GM19438 (cell line): ENCODE measurements at regions not wholly inside any gene's neighbourhood (a gene's known extent, or its start where the extent isn't known, plus 50 kb on each side); places are given as distances from the start of the nearest gene placed in this dataset.

Source experiments
- ATAC-seq: cut with Tn5 transposase; IDR thresholded peaks from one replicate; pipeline ENCODE4 v1.9.1; 2021; ENCODE audit warnings: low read depth; ENCODE audit not compliant: unreplicated experiment

- no peak for ATAC-seq
Measured at GRCh38 chr4:90007494-90008167, 113.0 kb downstream of the MMRN1 start.

- no peak for ATAC-seq
Measured at GRCh38 chr4:90012918-90013317, 114.3 kb upstream of the CCSER1 start.

- ATAC-seq = no peak
Measured at GRCh38 chr4:90024519-90024918, 102.7 kb upstream of the CCSER1 start.

GRCh38 chr4:90025248-90025647 lies 101.9 kb upstream of the CCSER1 start:
- no peak for ATAC-seq

GRCh38 chr4:90027565-90027964 lies 99.6 kb upstream of the CCSER1 start:
- ATAC-seq = peak; percentile 79

- ATAC-seq = no peak
Measured at GRCh38 chr4:90028460-90028859, 98.7 kb upstream of the CCSER1 start.

GRCh38 chr4:90030202-90030601 lies 97.0 kb upstream of the CCSER1 start:
- no peak for ATAC-seq

GRCh38 chr4:90030953-90031352 lies 96.2 kb upstream of the CCSER1 start:
- no peak for ATAC-seq

- ATAC-seq = no peak
Measured at GRCh38 chr4:90039122-90039521, 88.1 kb upstream of the CCSER1 start.

- ATAC-seq = no peak
Measured at GRCh38 chr4:90051999-90052398, 75.2 kb upstream of the CCSER1 start.

- ATAC-seq = no peak
Measured at GRCh38 chr4:90057091-90057490, 70.1 kb upstream of the CCSER1 start.

GRCh38 chr4:90060039-90060438 lies 67.2 kb upstream of the CCSER1 start:
- ATAC-seq = no peak

GRCh38 chr4:90061881-90062280 lies 65.3 kb upstream of the CCSER1 start:
- ATAC-seq = no peak

- ATAC-seq = no peak
Measured at GRCh38 chr4:90064196-90064595, 63.0 kb upstream of the CCSER1 start.

GRCh38 chr4:90069151-90069550 lies 58.0 kb upstream of the CCSER1 start:
- ATAC-seq = no peak

- ATAC-seq = no peak
Measured at GRCh38 chr4:90071289-90072235, 55.6 kb upstream of the CCSER1 start.

GRCh38 chr4:90074322-90074886 lies 52.8 kb upstream of the CCSER1 start:
- no peak for ATAC-seq
